Sigmoid colon (tissue), 6 donors: ENCODE measurements at regions not wholly inside any gene's neighbourhood (a gene's known extent, or its start where the extent isn't known, plus 50 kb on each side); places are given as distances from the start of the nearest gene placed in this dataset.
"Not testable (repeated sequence)": the region's sequence is repeated elsewhere in the genome, so short reads cannot be mapped to it uniquely, and the experiment has no call there.

Experiments
- DNase-seq: peaks from one replicate; pipeline ENCODE4 v3.0.0-alpha.2; 2019
- H3K27ac ChIP-seq, 4 donors: fragments of 200-600 bp; sonication (generic); one replicate each; pipeline ENCODE4 v1.5.1; 2016 to 2019; ENCODE audit warnings: mild to moderate bottlenecking in 1 of 4
- H3K27me3 ChIP-seq, 3 donors: fragments of 200-600 bp; sonication (generic); one replicate each; pipeline ENCODE4 v1.5.1; 2019; ENCODE audit warnings: mild to moderate bottlenecking in 1 of 3
- H3K36me3 ChIP-seq, 4 donors: fragments of 200-600 bp; sonication (generic); one replicate each; pipeline ENCODE4 v1.5.1; 2016 to 2019
- H3K4me1 ChIP-seq, 4 donors: fragments of 200-600 bp; sonication (generic); one replicate each; pipeline ENCODE4 v1.5.1; 2017 to 2019
- H3K4me3 ChIP-seq, 4 donors: fragments of 200-600 bp; sonication (generic); one replicate each; pipeline ENCODE4 v1.5.1; 2017 to 2019; ENCODE audit warnings: mild to moderate bottlenecking in 2 of 4, moderate library complexity in 1 of 4
- H3K9me3 ChIP-seq, 4 donors: fragments of 200-600 bp in 3 of 4; sonication (generic) in 3 of 4; one replicate each; pipeline versions ENCODE4 v1.5.1 to v1.6.1; 2013 to 2019
- EP300 ChIP-seq, 4 donors: sonication (generic); formaldehyde crosslinking; IDR thresholded peaks; one replicate each; pipeline ENCODE4 v1.6.1; 2017; ENCODE audit warnings: antibody characterized with exemption in 4 of 4
- POLR2A ChIP-seq, 2 donors: fragments of 450-650 bp; IDR thresholded peaks; one replicate each; pipeline ENCODE4 v1.6.1; 2016; ENCODE audit warnings: antibody characterized with exemption in 2 of 2, mild to moderate bottlenecking in 2 of 2, moderate library complexity in 2 of 2
- POLR2AphosphoS5 ChIP-seq, 4 donors: sonication (generic); formaldehyde crosslinking; IDR thresholded peaks; one replicate each; pipeline ENCODE4 v1.6.1; 2017; ENCODE audit warnings: antibody characterized with exemption in 4 of 4
- WGBS, 2 donors: extraction: QIAGEN DNeasy Blood & Tissue Kit; methylation state at CpG; one replicate each; pipeline ENCODE4 v1.1.7; 2013; 5-methylcytosine and 5-hydroxymethylcytosine counted together
- intact Hi-C: fragments of 100-400 bp; cut with DNase I; formaldehyde crosslinking; loops from one replicate; pipeline ENCODE4 v1.15.1; 2023
- TF ChIP-seq, protein P1 (sequence below), 4 experiments: fragments of 450-650 bp in 3 of 4; fragments of 200-600 bp in 1 of 4; IDR thresholded peaks; one replicate each; pipeline ENCODE4 v1.5.1; 2016 to 2019; ENCODE audit warnings: antibody characterized with exemption in 4 of 4, mild to moderate bottlenecking in 3 of 4, moderate library complexity in 2 of 4
- donor health status: healthy with polysubstance abuse.
- donor health status: healthy.

GRCh38 chr6:139955366-139956155 is 581.1 kb upstream of the CITED2 start:
- Histone ChIP-seq H3K36me3 (no peaks in the 10 kb centered on the region), H3K4me1 (peaks cover 0 to 2% (median 0%) of the 10 kb centered on the region in 4 donors), H3K4me3 (no peak overlapping the region), H3K27me3 (no peaks in the 10 kb centered on the region), H3K9me3 (no peaks in the 10 kb centered on the region), H3K27ac (no peak overlapping the region)
- intact Hi-C loops: no loop called here
- WGBS, 2 donors: 39 to 85% methylated on average over 2 of the region's 2 CpGs
- no peak for DNase-seq
- TF ChIP-seq, protein P1, sequence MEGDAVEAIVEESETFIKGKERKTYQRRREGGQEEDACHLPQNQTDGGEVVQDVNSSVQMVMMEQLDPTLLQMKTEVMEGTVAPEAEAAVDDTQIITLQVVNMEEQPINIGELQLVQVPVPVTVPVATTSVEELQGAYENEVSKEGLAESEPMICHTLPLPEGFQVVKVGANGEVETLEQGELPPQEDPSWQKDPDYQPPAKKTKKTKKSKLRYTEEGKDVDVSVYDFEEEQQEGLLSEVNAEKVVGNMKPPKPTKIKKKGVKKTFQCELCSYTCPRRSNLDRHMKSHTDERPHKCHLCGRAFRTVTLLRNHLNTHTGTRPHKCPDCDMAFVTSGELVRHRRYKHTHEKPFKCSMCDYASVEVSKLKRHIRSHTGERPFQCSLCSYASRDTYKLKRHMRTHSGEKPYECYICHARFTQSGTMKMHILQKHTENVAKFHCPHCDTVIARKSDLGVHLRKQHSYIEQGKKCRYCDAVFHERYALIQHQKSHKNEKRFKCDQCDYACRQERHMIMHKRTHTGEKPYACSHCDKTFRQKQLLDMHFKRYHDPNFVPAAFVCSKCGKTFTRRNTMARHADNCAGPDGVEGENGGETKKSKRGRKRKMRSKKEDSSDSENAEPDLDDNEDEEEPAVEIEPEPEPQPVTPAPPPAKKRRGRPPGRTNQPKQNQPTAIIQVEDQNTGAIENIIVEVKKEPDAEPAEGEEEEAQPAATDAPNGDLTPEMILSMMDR (IDR thresholded peaks at IDR 0.05): no peak
- TF ChIP-seq EP300 (IDR thresholded peaks at IDR 0.05) (no peak), POLR2A (IDR thresholded peaks at IDR 0.05) (no peak), POLR2AphosphoS5 (IDR thresholded peaks at IDR 0.05) (no peak)

- H3K4me3 ChIP-seq: no peak overlapping the region
- no peak overlapping the region for H3K27ac ChIP-seq
- no peak for DNase-seq
- intact Hi-C loops: no loop called here
- no peaks in the 10 kb centered on the region for H3K9me3 ChIP-seq
- H3K4me1 ChIP-seq: no peaks in the 10 kb centered on the region
- H3K36me3 ChIP-seq: no peaks in the 10 kb centered on the region
- TF ChIP-seq POLR2AphosphoS5 (IDR thresholded peaks at IDR 0.05) (no peak), POLR2A (IDR thresholded peaks at IDR 0.05) (no peak), EP300 (IDR thresholded peaks at IDR 0.05) (no peak)
- TF ChIP-seq, protein P1 (IDR thresholded peaks at IDR 0.05): no peak
- no peaks in the 10 kb centered on the region for H3K27me3 ChIP-seq
Observed at GRCh38 chr6:139954463-139955071, 580.1 kb upstream of the CITED2 start.

GRCh38 chr6:139953780-139954179 is 579.3 kb upstream of the CITED2 start:
- H3K9me3 ChIP-seq, H3K4me1 ChIP-seq, H3K4me3 ChIP-seq, H3K36me3 ChIP-seq, DNase-seq, H3K27ac ChIP-seq, H3K27me3 ChIP-seq, intact Hi-C loops: not testable (repeated sequence)
- WGBS, 2 donors: 92 to 96% methylated on average over 11 of the region's 11 CpGs

- no peak for DNase-seq
- Histone ChIP-seq H3K27ac (no peak overlapping the region), H3K27me3 (no peaks in the 10 kb centered on the region), H3K4me3 (no peak overlapping the region), H3K9me3 (no peaks in the 10 kb centered on the region), H3K36me3 (no peaks in the 10 kb centered on the region), H3K4me1 (no peaks in the 10 kb centered on the region)
- intact Hi-C loops: no loop called here
- WGBS, 2 donors: 62 to 77% methylated on average over 3 of the region's 3 CpGs
- TF ChIP-seq, protein P1 (IDR thresholded peaks at IDR 0.05): no peak
- TF ChIP-seq POLR2A (IDR thresholded peaks at IDR 0.05) (no peak), EP300 (IDR thresholded peaks at IDR 0.05) (no peak), POLR2AphosphoS5 (IDR thresholded peaks at IDR 0.05) (no peak)
Observed at GRCh38 chr6:139951172-139951571, 576.7 kb upstream of the CITED2 start.

GRCh38 chr6:139944976-139945375 is 570.5 kb upstream of the CITED2 start:
- intact Hi-C loops: no loop called here
- no peak overlapping the region for H3K27ac ChIP-seq
- H3K9me3 ChIP-seq: no peaks in the 10 kb centered on the region
- H3K36me3 ChIP-seq: no peaks in the 10 kb centered on the region
- WGBS, 2 donors: 76 to 83% methylated on average over 2 of the region's 2 CpGs
- no peak for DNase-seq
- H3K27me3 ChIP-seq: no peaks in the 10 kb centered on the region
- TF ChIP-seq, protein P1 (IDR thresholded peaks at IDR 0.05): no peak
- TF ChIP-seq POLR2A (IDR thresholded peaks at IDR 0.05): no peak
- TF ChIP-seq EP300 (IDR thresholded peaks at IDR 0.05): no peak
- no peak for TF ChIP-seq POLR2AphosphoS5 (IDR thresholded peaks at IDR 0.05)
- H3K4me1 ChIP-seq: peaks cover 0 to 13% (median 6%) of the 10 kb centered on the region in 4 donors
- no peak overlapping the region for H3K4me3 ChIP-seq
